Suprapubic skin (tissue), 4 donors: ENCODE measurements at regions not wholly inside any gene's neighbourhood (a gene's known extent, or its start where the extent isn't known, plus 50 kb on each side); places are given as distances from the start of the nearest gene placed in this dataset.

Experiments used
- EP300 ChIP-seq: sonication (generic); formaldehyde crosslinking; IDR thresholded peaks from one replicate; pipeline ENCODE4 v1.6.1; 2017; ENCODE audit warnings: antibody characterized with exemption
- POLR2A ChIP-seq, 2 donors: fragments of 450-650 bp; IDR thresholded peaks; one replicate each; pipeline ENCODE4 v1.6.1; 2017; ENCODE audit warnings: antibody characterized with exemption in 2 of 2, mild to moderate bottlenecking in 2 of 2, moderate library complexity in 2 of 2
- POLR2AphosphoS5 ChIP-seq, 3 donors: sonication (generic); formaldehyde crosslinking; IDR thresholded peaks; one replicate each; pipeline ENCODE4 v1.6.1; 2017; ENCODE audit warnings: antibody characterized with exemption in 3 of 3
- TF ChIP-seq, protein P1 (sequence below), 2 donors: fragments of 200-600 bp in 1 of 2; fragments of 450-650 bp in 1 of 2; sonication (generic) in 1 of 2; IDR thresholded peaks; one replicate each; pipeline ENCODE4 v1.5.1; 2016 to 2019; ENCODE audit warnings: antibody characterized with exemption in 2 of 2, mild to moderate bottlenecking in 1 of 2, moderate library complexity in 1 of 2

DNA sequence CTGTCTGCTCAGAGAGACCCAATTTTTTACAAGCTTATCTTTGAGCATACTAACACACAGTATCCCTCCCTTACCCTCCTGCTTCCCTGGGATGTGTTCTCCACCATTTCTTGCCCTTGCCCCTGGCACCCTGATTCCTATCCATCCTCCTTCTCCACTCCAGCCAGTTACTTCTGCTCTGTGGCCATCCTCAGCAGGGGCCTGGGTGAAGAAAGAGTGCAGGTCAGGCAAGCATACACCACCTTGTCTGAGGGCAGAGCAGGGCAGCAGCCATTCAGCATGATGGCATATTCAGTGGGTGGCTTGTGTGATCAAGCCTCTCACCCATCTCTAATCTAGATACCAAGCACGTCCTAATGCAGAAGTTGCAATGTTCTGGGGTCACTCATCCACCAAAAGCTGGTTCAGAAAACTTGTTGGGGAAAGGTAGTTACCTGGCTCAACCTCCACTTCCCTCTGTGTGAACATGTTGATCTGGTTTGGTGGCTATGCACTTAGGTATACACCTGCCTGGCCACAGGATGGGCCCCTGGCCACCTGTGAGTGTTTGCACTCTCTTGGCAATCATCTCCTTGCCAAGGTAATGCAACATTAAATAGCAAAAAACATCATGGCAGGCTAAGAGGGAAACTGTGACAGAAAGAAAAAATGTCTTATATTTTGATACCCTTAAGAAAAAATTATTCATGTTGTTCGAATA lies 900.3 kb upstream of the MIR17HG start:
- TF ChIP-seq, protein P1, sequence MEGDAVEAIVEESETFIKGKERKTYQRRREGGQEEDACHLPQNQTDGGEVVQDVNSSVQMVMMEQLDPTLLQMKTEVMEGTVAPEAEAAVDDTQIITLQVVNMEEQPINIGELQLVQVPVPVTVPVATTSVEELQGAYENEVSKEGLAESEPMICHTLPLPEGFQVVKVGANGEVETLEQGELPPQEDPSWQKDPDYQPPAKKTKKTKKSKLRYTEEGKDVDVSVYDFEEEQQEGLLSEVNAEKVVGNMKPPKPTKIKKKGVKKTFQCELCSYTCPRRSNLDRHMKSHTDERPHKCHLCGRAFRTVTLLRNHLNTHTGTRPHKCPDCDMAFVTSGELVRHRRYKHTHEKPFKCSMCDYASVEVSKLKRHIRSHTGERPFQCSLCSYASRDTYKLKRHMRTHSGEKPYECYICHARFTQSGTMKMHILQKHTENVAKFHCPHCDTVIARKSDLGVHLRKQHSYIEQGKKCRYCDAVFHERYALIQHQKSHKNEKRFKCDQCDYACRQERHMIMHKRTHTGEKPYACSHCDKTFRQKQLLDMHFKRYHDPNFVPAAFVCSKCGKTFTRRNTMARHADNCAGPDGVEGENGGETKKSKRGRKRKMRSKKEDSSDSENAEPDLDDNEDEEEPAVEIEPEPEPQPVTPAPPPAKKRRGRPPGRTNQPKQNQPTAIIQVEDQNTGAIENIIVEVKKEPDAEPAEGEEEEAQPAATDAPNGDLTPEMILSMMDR (IDR thresholded peaks at IDR 0.05) = no peak
- no peak for TF ChIP-seq POLR2AphosphoS5 (IDR thresholded peaks at IDR 0.05)
- no peak for TF ChIP-seq POLR2A (IDR thresholded peaks at IDR 0.05)
- TF ChIP-seq EP300 = no peak
